ENCODE measurements at regions not wholly inside any gene's neighbourhood (a gene's known extent, or its start where the extent isn't known, plus 50 kb on each side); places are given as distances from the start of the nearest gene placed in this dataset.

DNA sequence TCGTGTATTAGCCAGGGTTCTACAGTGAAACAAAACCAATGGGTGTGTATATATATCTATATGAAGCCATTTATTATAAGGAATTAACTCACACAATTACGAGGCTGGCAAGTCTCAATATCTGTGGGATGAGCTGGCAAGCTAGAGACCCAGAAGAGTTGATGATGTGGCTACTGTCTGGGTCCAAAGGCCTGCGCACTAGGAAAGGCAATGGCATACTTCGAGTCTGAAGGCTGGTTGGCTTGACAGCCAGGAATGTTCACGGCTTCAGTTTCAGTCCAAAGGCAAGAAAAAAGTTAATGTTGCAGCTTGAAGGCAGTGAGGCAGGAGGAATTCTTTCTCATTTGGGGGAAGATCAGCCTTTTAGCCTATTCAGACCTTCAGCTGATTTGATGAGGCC is 893.3 kb upstream of the LRFN5 start:
- no peak for TF ChIP-seq CTCF (IDR thresholded peaks at IDR 0.05; ENCODE audit: low read depth, low read length)
- H3K4me3 ChIP-seq (replicated peaks in 1 of 2; ENCODE audit: low read depth in 2 of 2, low read length in 2 of 2): no peak overlapping the region
- DNase-seq (ENCODE audit: low read depth in 2 of 2): no peak

- TF ChIP-seq CTCF (IDR thresholded peaks at IDR 0.05; ENCODE audit: low read depth, low read length): no peak
- H3K4me3 ChIP-seq (replicated peaks in 1 of 2; ENCODE audit: low read depth in 2 of 2, low read length in 2 of 2): no peak overlapping the region
- no peak for DNase-seq (ENCODE audit: low read depth in 2 of 2)
Observed at GRCh38 chr14:40697231-40697630, 909.4 kb upstream of the LRFN5 start.

DNA sequence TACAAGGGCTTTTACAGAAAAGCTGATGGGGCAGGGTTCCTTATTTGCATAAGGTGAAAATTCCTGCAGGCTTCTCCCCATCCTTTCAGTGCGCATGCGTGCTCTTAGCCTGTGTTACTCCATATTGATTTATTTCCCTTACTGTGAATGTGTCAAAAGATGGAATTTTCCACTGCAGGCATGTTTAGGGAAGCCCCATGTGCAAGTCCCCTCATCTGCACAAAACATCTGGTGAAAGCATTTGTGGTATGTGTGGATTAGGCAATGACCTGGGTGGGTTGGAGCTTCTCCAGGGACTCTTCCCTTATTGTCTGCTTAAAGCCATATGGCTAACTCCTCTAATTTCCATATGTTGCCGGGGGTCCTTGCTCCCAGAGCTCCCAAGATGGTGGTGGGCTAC is 912.7 kb upstream of the LRFN5 start:
- H3K4me3 ChIP-seq (replicated peaks in 1 of 2; ENCODE audit: low read depth in 2 of 2, low read length in 2 of 2): no peak overlapping the region
- DNase-seq (ENCODE audit: low read depth in 2 of 2): no peak
- no peak for TF ChIP-seq CTCF (IDR thresholded peaks at IDR 0.05; ENCODE audit: low read depth, low read length)

- H3K4me3 ChIP-seq (replicated peaks in 1 of 2; ENCODE audit: low read depth in 2 of 2, low read length in 2 of 2): no peak overlapping the region
- TF ChIP-seq CTCF (IDR thresholded peaks at IDR 0.05; ENCODE audit: low read depth, low read length): no peak
- DNase-seq (ENCODE audit: low read depth in 2 of 2): no peak
Observed at GRCh38 chr14:40691066-40691465, 915.6 kb upstream of the LRFN5 start.

GRCh38 chr14:40685764-40686163 is 920.9 kb upstream of the LRFN5 start:
- no peak overlapping the region for H3K4me3 ChIP-seq (replicated peaks in 1 of 2; ENCODE audit: low read depth in 2 of 2, low read length in 2 of 2)
- TF ChIP-seq CTCF (IDR thresholded peaks at IDR 0.05; ENCODE audit: low read depth, low read length): no peak
- DNase-seq (ENCODE audit: low read depth in 2 of 2): no peak

DNA sequence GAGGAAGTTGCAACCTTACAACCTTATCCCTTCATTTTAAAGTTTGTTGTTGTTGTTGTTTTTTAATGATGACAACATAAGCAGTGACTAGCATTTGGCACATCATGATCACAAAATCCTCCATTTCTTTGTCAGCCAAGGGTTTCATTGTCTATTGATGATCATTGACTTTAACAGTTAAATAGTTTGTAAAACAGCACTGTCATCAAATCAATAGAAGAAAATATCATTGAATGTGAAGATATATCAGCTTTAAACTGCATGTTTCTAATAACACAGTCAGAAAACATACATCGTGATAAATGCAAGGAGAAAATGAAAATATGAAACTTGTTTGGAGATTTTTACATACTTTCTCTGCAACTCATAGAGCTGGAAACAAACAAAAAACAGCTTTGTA is 922.3 kb upstream of the LRFN5 start:
- TF ChIP-seq CTCF (IDR thresholded peaks at IDR 0.05; ENCODE audit: low read depth, low read length): no peak
- DNase-seq (ENCODE audit: low read depth in 2 of 2): no peak
- H3K4me3 ChIP-seq (replicated peaks in 1 of 2; ENCODE audit: low read depth in 2 of 2, low read length in 2 of 2): no peak overlapping the region

DNA sequence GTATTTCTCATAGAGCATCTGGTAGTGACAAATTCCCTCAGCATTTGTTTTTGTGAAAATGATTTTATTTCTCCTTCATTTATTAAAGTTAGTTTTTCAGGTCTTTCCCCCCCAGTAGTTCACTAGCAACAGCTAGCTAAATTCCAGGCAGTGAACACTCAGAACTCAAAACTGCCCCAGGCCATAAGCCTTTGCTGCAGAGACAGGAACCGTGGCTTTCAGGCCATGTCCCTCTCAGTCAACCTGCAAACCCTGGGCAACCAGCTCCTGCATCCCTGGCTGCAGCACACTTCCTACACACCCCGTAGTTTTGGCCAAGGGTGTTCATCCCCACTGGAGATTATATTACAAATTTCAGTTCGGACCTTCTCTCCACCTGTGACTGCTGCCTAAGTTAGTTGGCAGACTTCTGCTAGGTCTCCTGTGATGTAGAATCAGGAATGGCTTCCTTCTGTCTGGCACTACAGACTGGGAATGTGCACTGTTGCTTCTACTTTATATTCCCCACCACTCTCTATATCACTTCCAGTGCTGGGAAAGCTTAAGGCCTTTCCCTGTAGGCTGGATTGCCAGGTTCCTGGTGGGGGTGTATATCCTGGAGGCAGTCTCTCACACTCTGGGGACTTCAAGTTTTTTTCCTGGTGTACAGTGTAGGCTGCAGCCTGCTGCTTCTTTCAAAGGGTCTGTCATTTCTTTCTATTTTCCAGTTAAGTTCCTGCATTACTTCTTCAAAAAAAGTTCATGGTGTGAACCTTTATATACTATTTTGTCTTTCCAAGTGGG is 924.4 kb upstream of the LRFN5 start:
- no peak for TF ChIP-seq CTCF (IDR thresholded peaks at IDR 0.05; ENCODE audit: low read depth, low read length)
- no peak for DNase-seq (ENCODE audit: low read depth in 2 of 2)
- no peak overlapping the region for H3K4me3 ChIP-seq (replicated peaks in 1 of 2; ENCODE audit: low read depth in 2 of 2, low read length in 2 of 2)

Measured in cardiac fibroblast (primary cell).